Loucy (cell line): ENCODE measurements at regions not wholly inside any gene's neighbourhood (a gene's known extent, or its start where the extent isn't known, plus 50 kb on each side); places are given as distances from the start of the nearest gene placed in this dataset.

ENCODE experiments used
- CTCF ChIP-seq: fragments of 200-600 bp; sonication (generic); conservative IDR thresholded peaks from 2 replicates; pipeline ENCODE4 v1.5.1; 2014; ENCODE audit warnings: mild to moderate bottlenecking, antibody characterized with exemption, low read length
- EZH2phosphoT487 ChIP-seq: fragments of 200-600 bp; IDR thresholded peaks from 2 replicates; pipeline ENCODE4 v1.6.1; 2018; ENCODE audit warnings: antibody characterized with exemption, mild to moderate bottlenecking, moderate library complexity, borderline replicate concordance

- TF ChIP-seq CTCF (no peak), EZH2phosphoT487 (no peak)
Measured at GRCh38 chr2:146477383-146477782, 1367.4 kb upstream of the ACVR2A start.
